Endodermal cell (in vitro differentiated cells): ENCODE measurements at regions not wholly inside any gene's neighbourhood (a gene's known extent, or its start where the extent isn't known, plus 50 kb on each side); places are given as distances from the start of the nearest gene placed in this dataset.

ENCODE experiments used
- DNase-seq: peaks from one replicate; pipeline ENCODE4 v3.0.0-alpha.2; 2017
- H3K27ac ChIP-seq: 2 replicates; pipeline ENCODE4 v1.5.1; 2013; ENCODE audit warnings: mild to moderate bottlenecking, low read depth, low read length, moderate library complexity
- H3K27me3 ChIP-seq: 2 replicates; pipeline ENCODE4 v1.6.1; 2013; ENCODE audit warnings: mild to moderate bottlenecking, low read length, moderate library complexity; ENCODE audit not compliant: insufficient read depth, control insufficient read depth, poor library complexity, severe bottlenecking
- H3K36me3 ChIP-seq: 2 replicates; pipeline ENCODE4 v1.7.0; 2013; ENCODE audit warnings: mild to moderate bottlenecking, low read length, moderate library complexity; ENCODE audit not compliant: control insufficient read depth, insufficient read depth
- H3K4me1 ChIP-seq: one replicate; pipeline ENCODE4 v1.7.0; 2013; ENCODE audit warnings: low read length; ENCODE audit not compliant: control insufficient read depth, insufficient read depth
- H3K4me3 ChIP-seq: 2 replicates; pipeline ENCODE4 v1.5.1; 2013; ENCODE audit warnings: mild to moderate bottlenecking, low read length, moderate library complexity
- H3K9ac ChIP-seq: 2 replicates; pipeline ENCODE4 v1.6.1; 2013; ENCODE audit warnings: mild to moderate bottlenecking, low read length, moderate library complexity; ENCODE audit not compliant: poor library complexity, severe bottlenecking; ENCODE audit errors: extremely low read depth
- H3K9me3 ChIP-seq: 2 replicates; pipeline ENCODE4 v1.6.1; 2013; ENCODE audit warnings: mild to moderate bottlenecking, low read length, moderate library complexity; ENCODE audit not compliant: control insufficient read depth
- H3K27ac Mint-ChIP-seq: 2 replicates; pipeline ENCODE4 v1.8.0; 2020; ENCODE audit warnings: mixed read lengths
- H3K27me3 Mint-ChIP-seq: 2 replicates; pipeline ENCODE4 v1.8.0; 2021; ENCODE audit warnings: mild to moderate bottlenecking, mixed read lengths; ENCODE audit not compliant: insufficient read depth
- H3K36me3 Mint-ChIP-seq: 2 replicates; pipeline ENCODE4 v1.8.0; 2020; ENCODE audit warnings: low read depth, mixed read lengths
- H3K4me1 Mint-ChIP-seq: 2 replicates; pipeline ENCODE4 v1.8.0; 2020; ENCODE audit warnings: mixed read lengths
- H3K4me3 Mint-ChIP-seq: 2 replicates; pipeline ENCODE4 v1.8.0; 2020; ENCODE audit warnings: mild to moderate bottlenecking, moderate library complexity, mixed read lengths
- H3K9me3 Mint-ChIP-seq: 2 replicates; pipeline ENCODE4 v1.8.0; 2020; ENCODE audit warnings: mild to moderate bottlenecking, mixed read lengths
- WGBS, 2 experiments: methylation state at CpG; one replicate each; pipeline versions ENCODE4 v1.1.5 to v1.1.7; 2013; ENCODE audit warnings: missing lambda C conversion rate in 2 of 2, mixed read lengths in 1 of 2; ENCODE audit not compliant: insufficient coverage in 1 of 2, insufficient read length in 1 of 2; 5-methylcytosine and 5-hydroxymethylcytosine counted together
- TF ChIP-seq, protein P1 (sequence below): fragments of 200-600 bp; sonication (generic); conservative IDR thresholded peaks from 2 replicates; pipeline ENCODE4 v1.5.0; 2021; ENCODE audit warnings: antibody characterized with exemption, mild to moderate bottlenecking

DNA sequence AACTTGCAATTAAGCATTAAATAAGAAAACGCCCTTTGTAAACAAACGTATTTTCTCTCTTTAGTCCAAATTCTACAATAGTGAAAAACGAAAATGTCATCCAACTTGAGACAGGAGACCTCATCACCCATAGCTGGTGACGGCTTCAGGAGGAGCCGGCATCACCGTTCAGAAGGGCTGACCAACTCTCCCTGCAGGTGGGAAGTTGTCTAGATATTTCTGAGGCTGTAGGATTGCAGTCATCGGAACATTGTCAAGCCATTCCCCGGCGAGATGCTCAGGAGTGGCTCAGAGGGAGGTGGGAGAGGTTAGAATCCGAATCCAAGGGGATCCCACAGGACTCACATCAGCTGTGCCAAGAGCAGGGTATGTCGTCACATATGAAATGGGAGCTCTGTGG is 76.7 kb downstream of the RBFOX3 start:
- Mint-ChIP-seq H3K4me3 (no peak overlapping the region), H3K27me3 (no peaks in the 10 kb centered on the region), H3K4me1 (no peaks in the 10 kb centered on the region), H3K27ac (no peak overlapping the region), H3K9me3 (no peaks in the 10 kb centered on the region), H3K36me3 (no peaks in the 10 kb centered on the region)
- no peak for DNase-seq
- H3K27ac ChIP-seq: no peak overlapping the region
- H3K27me3 ChIP-seq: no peaks in the 10 kb centered on the region
- 89 to 92% methylated on average over 9 to 11 of the region's 11 CpGs for WGBS, 2 experiments
- no peaks in the 10 kb centered on the region for H3K4me1 ChIP-seq
- TF ChIP-seq, protein P1, sequence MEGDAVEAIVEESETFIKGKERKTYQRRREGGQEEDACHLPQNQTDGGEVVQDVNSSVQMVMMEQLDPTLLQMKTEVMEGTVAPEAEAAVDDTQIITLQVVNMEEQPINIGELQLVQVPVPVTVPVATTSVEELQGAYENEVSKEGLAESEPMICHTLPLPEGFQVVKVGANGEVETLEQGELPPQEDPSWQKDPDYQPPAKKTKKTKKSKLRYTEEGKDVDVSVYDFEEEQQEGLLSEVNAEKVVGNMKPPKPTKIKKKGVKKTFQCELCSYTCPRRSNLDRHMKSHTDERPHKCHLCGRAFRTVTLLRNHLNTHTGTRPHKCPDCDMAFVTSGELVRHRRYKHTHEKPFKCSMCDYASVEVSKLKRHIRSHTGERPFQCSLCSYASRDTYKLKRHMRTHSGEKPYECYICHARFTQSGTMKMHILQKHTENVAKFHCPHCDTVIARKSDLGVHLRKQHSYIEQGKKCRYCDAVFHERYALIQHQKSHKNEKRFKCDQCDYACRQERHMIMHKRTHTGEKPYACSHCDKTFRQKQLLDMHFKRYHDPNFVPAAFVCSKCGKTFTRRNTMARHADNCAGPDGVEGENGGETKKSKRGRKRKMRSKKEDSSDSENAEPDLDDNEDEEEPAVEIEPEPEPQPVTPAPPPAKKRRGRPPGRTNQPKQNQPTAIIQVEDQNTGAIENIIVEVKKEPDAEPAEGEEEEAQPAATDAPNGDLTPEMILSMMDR: no peak
- no peak overlapping the region for H3K4me3 ChIP-seq
- H3K36me3 ChIP-seq: no peaks in the 10 kb centered on the region
- H3K9ac ChIP-seq: no peak overlapping the region
- H3K9me3 ChIP-seq: no peaks in the 10 kb centered on the region

DNA sequence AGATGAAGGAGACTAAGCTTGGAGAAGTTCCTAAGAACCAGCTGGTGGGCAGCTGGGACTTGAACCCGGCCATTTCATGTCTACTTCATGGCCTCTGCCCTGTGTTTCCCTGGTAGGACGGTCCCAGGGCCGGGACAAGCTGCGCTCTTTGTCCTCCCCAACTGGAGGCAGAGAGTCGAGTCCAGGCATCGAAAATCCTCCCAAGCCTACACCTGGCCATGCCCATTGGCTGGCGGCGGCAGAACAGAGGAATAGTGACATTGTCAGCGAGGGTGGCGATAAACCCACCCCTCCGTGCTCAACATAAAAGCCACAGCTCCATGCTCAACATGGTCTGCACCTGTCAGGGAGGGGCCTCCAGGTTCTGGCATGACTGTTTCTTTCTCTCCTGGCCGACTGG is 77.7 kb downstream of the RBFOX3 start:
- Mint-ChIP-seq H3K4me1 (no peaks in the 10 kb centered on the region), H3K27me3 (no peaks in the 10 kb centered on the region), H3K9me3 (no peaks in the 10 kb centered on the region), H3K36me3 (no peaks in the 10 kb centered on the region), H3K27ac (no peak overlapping the region), H3K4me3 (no peak overlapping the region)
- no peaks in the 10 kb centered on the region for H3K36me3 ChIP-seq
- no peaks in the 10 kb centered on the region for H3K27me3 ChIP-seq
- H3K4me1 ChIP-seq: no peaks in the 10 kb centered on the region
- WGBS, 2 experiments: 89 to 92% methylated on average over 9 to 12 of the region's 12 CpGs
- no peak overlapping the region for H3K9ac ChIP-seq
- no peak overlapping the region for H3K27ac ChIP-seq
- H3K9me3 ChIP-seq: no peaks in the 10 kb centered on the region
- TF ChIP-seq, protein P1: no peak
- no peak overlapping the region for H3K4me3 ChIP-seq
- DNase-seq: no peak

GRCh38 chr17:79532107-79532790 is 78.6 kb downstream of the RBFOX3 start:
- Histone ChIP-seq H3K27ac (peak overlapping the region; percentile 17), H3K9me3 (no peaks in the 10 kb centered on the region), H3K27me3 (no peaks in the 10 kb centered on the region), H3K36me3 (no peaks in the 10 kb centered on the region), H3K4me1 (no peaks in the 10 kb centered on the region), H3K9ac (no peak overlapping the region), H3K4me3 (no peak overlapping the region)
- H3K27me3 Mint-ChIP-seq: no peaks in the 10 kb centered on the region
- TF ChIP-seq, protein P1: no peak
- DNase-seq: no peak
- H3K36me3 Mint-ChIP-seq: no peaks in the 10 kb centered on the region
- no peak overlapping the region for H3K27ac Mint-ChIP-seq
- H3K4me3 Mint-ChIP-seq: no peak overlapping the region
- 75 to 88% methylated on average over 10 of the region's 10 CpGs for WGBS, 2 experiments
- H3K9me3 Mint-ChIP-seq: no peaks in the 10 kb centered on the region
- no peaks in the 10 kb centered on the region for H3K4me1 Mint-ChIP-seq
